ENCODE measurements at regions not wholly inside any gene's neighbourhood (a gene's known extent, or its start where the extent isn't known, plus 50 kb on each side); places are given as distances from the start of the nearest gene placed in this dataset.

DNA sequence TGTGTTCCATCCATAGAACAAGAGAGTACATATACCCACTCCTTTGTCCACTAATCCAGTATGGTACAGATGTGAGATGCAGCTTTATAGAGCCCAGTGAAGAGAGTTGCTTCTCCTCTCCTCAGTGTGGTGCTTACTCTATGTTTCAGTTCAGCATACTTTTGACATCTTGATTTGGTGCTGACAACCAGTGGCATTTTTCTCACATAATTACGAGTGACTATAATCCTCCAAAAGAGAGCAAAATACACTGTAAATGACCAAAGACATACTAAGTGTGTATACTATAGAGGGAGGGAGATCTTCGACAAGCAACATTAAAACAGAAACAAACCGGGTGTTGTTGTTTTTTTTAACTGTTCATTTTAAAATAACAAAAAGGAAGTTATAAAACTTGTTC, 191.5 kb downstream of the KLHL28 start:
- BruUV-seq (replicated peaks) = no TSS peak
- CTCF ChIA-PET = no interaction called here
- no CpG with 5 or more reads among the region's 3 CpGs for WGBS, 2 experiments (ENCODE audit: extremely low coverage in 2 of 2, insufficient read length in 1 of 2)
- no peak overlapping the region for H4K8ac ChIP-seq (ENCODE audit: low read depth in 2 of 2, low read length in 2 of 2)
- no peaks in the 10 kb centered on the region for H4K20me1 ChIP-seq (ENCODE audit: insufficient read depth, low read length)
- H3K4me3 ChIP-seq (ENCODE audit: insufficient read depth, low read depth, low read length) = no peak overlapping the region
- no peak overlapping the region for H3K18ac ChIP-seq (ENCODE audit: low read depth, low read length)
- no peak overlapping the region for H2BK20ac ChIP-seq (ENCODE audit: low read depth, low read length)
- no peaks in the 10 kb centered on the region for H3K79me1 ChIP-seq (ENCODE audit: low read depth in 1 of 2, low read length in 2 of 2)
- H4K91ac ChIP-seq (ENCODE audit: insufficient read depth, low read depth, low read length) = no peak overlapping the region
- H3K14ac ChIP-seq (replicated peaks; ENCODE audit: low read depth, low read length) = no peak overlapping the region
- no peaks in the 10 kb centered on the region for H3K9me1 ChIP-seq (ENCODE audit: insufficient read depth, low read length)
- H3K23ac ChIP-seq (ENCODE audit: low read depth, low read length) = no peak overlapping the region
- no peak overlapping the region for H2AK9ac ChIP-seq (replicated peaks; ENCODE audit: low read depth, low read length, poor library complexity)
- H3K27me3 ChIP-seq (ENCODE audit: control insufficient read depth, insufficient read depth, low read length) = no peaks in the 10 kb centered on the region
- H2AK5ac ChIP-seq (ENCODE audit: low read depth, low read length) = no peak overlapping the region
- no peak overlapping the region for H2BK120ac ChIP-seq (ENCODE audit: low read depth, low read length)
- POLR2A ChIA-PET (ENCODE audit: unreplicated experiment) = no interaction called here
- DNase-seq (no peak), ATAC-seq (ENCODE audit: low read depth) (no peak)
- no peak overlapping the region for H3K4ac ChIP-seq (ENCODE audit: low read depth, low read length)
- no peak overlapping the region for H2BK5ac ChIP-seq (ENCODE audit: low read depth, low read length, poor library complexity, severe bottlenecking)
- H3K56ac ChIP-seq (ENCODE audit: extremely low read depth, insufficient read depth, low read length) = no peak overlapping the region
- no peaks in the 10 kb centered on the region for H3K4me1 ChIP-seq (ENCODE audit: control insufficient read depth, insufficient read depth, low read length)
- no peak overlapping the region for H3K9ac ChIP-seq (ENCODE audit: low read depth, low read length)
- in situ Hi-C loops (cut with MboI; ENCODE audit: low sequenced_read_pairs) = no loop called here
- intact Hi-C loops (cut with micrococcal nuclease) = no loop called here
- TF ChIP-seq RAD21 (IDR thresholded peaks at IDR 0.05; ENCODE audit: low read length) = no peak
- TF ChIP-seq NFE2L2 (IDR thresholded peaks at IDR 0.05; ENCODE audit: low read depth, low read length) = no peak
- TF ChIP-seq RFX5 (IDR thresholded peaks at IDR 0.05; ENCODE audit: low read depth, low read length) = no peak
- no peak for TF ChIP-seq BHLHE40 (IDR thresholded peaks at IDR 0.05; ENCODE audit: low read depth, low read length)
- TF ChIP-seq POLR2A (IDR thresholded peaks at IDR 0.05; ENCODE audit: low read depth, low read length) = no peak
- no peak for TF ChIP-seq CEBPB (IDR thresholded peaks at IDR 0.05; ENCODE audit: low read depth, low read length)
- no peak for TF ChIP-seq RCOR1 (IDR thresholded peaks at IDR 0.05; ENCODE audit: insufficient replicate concordance, low read length)
- no peak for TF ChIP-seq MAZ (IDR thresholded peaks at IDR 0.05; ENCODE audit: borderline replicate concordance, low read depth, low read length)
- no peak for TF ChIP-seq CHD1 (IDR thresholded peaks at IDR 0.05; ENCODE audit: low read depth, low read length)
- TF ChIP-seq SMC3 (IDR thresholded peaks at IDR 0.05; ENCODE audit: low read depth, low read length) = no peak
- TF ChIP-seq FOS (IDR thresholded peaks at IDR 0.05; ENCODE audit: low read depth, low read length) = no peak
- TF ChIP-seq, protein P1, sequence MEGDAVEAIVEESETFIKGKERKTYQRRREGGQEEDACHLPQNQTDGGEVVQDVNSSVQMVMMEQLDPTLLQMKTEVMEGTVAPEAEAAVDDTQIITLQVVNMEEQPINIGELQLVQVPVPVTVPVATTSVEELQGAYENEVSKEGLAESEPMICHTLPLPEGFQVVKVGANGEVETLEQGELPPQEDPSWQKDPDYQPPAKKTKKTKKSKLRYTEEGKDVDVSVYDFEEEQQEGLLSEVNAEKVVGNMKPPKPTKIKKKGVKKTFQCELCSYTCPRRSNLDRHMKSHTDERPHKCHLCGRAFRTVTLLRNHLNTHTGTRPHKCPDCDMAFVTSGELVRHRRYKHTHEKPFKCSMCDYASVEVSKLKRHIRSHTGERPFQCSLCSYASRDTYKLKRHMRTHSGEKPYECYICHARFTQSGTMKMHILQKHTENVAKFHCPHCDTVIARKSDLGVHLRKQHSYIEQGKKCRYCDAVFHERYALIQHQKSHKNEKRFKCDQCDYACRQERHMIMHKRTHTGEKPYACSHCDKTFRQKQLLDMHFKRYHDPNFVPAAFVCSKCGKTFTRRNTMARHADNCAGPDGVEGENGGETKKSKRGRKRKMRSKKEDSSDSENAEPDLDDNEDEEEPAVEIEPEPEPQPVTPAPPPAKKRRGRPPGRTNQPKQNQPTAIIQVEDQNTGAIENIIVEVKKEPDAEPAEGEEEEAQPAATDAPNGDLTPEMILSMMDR (conservative IDR thresholded peaks at IDR 0.05; ENCODE audit: low read depth, low read length) = no peak
- TF ChIP-seq MXI1 (IDR thresholded peaks at IDR 0.05; ENCODE audit: borderline replicate concordance, low read depth, low read length) = no peak
- TF ChIP-seq, protein P2, sequence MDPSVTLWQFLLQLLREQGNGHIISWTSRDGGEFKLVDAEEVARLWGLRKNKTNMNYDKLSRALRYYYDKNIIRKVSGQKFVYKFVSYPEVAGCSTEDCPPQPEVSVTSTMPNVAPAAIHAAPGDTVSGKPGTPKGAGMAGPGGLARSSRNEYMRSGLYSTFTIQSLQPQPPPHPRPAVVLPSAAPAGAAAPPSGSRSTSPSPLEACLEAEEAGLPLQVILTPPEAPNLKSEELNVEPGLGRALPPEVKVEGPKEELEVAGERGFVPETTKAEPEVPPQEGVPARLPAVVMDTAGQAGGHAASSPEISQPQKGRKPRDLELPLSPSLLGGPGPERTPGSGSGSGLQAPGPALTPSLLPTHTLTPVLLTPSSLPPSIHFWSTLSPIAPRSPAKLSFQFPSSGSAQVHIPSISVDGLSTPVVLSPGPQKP (IDR thresholded peaks at IDR 0.05; ENCODE audit: borderline replicate concordance, low read depth, low read length) = no peak
- no peak for TF ChIP-seq MAFK (IDR thresholded peaks at IDR 0.05; ENCODE audit: low read depth, low read length)
- TF ChIP-seq, protein P3, sequence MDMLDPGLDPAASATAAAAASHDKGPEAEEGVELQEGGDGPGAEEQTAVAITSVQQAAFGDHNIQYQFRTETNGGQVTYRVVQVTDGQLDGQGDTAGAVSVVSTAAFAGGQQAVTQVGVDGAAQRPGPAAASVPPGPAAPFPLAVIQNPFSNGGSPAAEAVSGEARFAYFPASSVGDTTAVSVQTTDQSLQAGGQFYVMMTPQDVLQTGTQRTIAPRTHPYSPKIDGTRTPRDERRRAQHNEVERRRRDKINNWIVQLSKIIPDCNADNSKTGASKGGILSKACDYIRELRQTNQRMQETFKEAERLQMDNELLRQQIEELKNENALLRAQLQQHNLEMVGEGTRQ (IDR thresholded peaks at IDR 0.05; ENCODE audit: low read depth, low read length) = no peak
- no peak overlapping the region for H4K5ac ChIP-seq (ENCODE audit: low read depth, low read length)
- no peak overlapping the region for H3K27ac ChIP-seq (ENCODE audit: insufficient read depth, low read length)
- no peak overlapping the region for H2BK15ac ChIP-seq (ENCODE audit: low read depth, low read length)
- dilution Hi-C loops (cut with HindIII; ENCODE audit: low sequenced_read_pairs, unreplicated experiment) = no loop called here
- H3K9me3 ChIP-seq (ENCODE audit: control insufficient read depth, insufficient read depth, low read length) = no peaks in the 10 kb centered on the region
- H3K36me3 ChIP-seq (ENCODE audit: control insufficient read depth, insufficient read depth, low read length) = no peaks in the 10 kb centered on the region
- H2AFZ ChIP-seq (replicated peaks; ENCODE audit: low read length, poor library complexity) = no peak overlapping the region
- H3K4me2 ChIP-seq (ENCODE audit: low read depth, low read length) = no peak overlapping the region

Data from IMR-90 (cell line).